GM18498 (cell line): ENCODE measurements at regions not wholly inside any gene's neighbourhood (a gene's known extent, or its start where the extent isn't known, plus 50 kb on each side); places are given as distances from the start of the nearest gene placed in this dataset.
"Not testable (repeated sequence)": the region's sequence is repeated elsewhere in the genome, so short reads cannot be mapped to it uniquely, and the experiment has no call there.

Experiments used
- ATAC-seq: cut with Tn5 transposase; IDR thresholded peaks from one replicate; pipeline ENCODE4 v1.9.1; 2021; ENCODE audit warnings: mild to moderate bottlenecking, moderate library complexity; ENCODE audit not compliant: unreplicated experiment

DNA sequence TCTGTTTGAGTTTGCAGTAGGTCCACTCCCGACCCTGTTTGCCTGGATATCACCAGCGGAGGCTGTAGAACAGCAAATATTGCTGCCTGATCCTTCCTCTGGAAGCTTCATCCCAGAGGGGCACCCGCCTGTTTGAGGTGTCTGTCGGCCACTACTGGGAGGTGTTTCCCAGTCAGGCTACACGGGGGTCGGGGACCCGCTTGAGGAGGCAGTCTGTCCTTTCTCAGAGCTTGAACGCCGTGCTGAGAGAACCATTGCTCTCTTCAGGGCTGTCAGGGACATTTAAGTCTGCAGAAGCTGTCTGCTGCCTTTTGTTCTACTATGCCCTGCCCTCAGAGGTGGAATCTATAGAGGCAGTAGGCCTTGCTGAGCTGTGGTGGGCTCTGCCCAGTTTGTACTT, 422.3 kb downstream of the CCDC85A start:
- ATAC-seq, result not testable (repeated sequence)

DNA sequence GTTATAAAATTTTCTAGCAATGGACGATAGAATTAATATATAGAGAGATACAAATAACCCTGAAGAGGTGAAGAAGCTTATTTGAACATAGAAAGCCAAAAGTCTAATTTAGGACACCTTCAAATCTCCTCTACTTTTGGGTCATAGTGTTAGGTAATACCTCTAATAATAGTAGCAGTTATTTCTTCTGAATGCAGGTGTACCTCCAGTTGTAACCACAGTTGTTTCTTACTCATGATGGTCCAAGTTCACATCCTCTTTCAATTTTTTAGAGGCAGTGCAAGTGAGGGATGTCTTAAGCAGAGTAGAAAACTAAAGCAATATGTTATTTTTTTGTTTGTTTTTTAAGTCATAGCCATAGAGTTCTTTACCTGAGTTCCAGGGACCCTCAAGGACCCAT, 429.5 kb downstream of the CCDC85A start:
- ATAC-seq, result no peak

DNA sequence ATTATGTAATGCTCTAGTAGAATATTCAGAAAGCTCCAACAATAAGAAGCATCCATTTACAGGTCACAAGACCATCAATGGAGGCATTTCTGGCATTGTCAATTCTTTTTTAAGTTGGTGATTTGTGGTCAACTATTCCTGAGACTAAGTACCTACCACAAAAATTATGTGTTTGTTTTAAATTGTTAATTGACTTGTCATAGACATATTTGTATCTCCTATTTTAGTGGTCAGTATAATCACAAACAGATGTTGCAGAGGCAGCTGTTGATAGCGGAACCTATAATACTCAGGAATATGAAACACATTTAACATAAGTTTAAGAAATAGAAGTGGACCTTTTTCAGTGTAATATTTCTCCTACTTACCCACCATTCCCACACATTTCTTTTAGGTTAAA, 430.1 kb downstream of the CCDC85A start:
- no peak for ATAC-seq

- no peak for ATAC-seq
These were observed 432.0 kb downstream of the CCDC85A start for GRCh38 chr2:56615760-56616159.

GRCh38 chr2:56624181-56624580, 440.4 kb downstream of the CCDC85A start:
- ATAC-seq, result no peak

DNA sequence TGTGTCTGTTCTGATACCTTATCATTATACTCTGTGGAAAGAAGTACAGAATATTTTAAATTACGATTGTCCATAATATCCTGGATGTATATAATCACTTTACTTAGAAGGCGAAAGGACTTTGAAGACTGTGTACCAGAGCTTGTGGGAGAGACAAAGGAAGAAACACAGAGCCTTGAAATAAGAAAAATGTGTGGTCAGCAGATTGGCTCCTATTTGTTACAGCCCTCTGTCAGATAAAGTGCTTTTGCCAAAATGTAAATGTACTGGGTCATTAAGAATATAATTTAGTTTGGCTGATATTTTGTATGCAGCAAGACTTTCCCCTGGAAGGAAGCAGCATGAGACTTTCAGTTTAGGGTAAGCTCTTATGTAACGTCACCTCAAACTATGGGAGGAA, 443.1 kb downstream of the CCDC85A start:
- no peak for ATAC-seq

- no peak for ATAC-seq
These were observed 446.5 kb downstream of the CCDC85A start for GRCh38 chr2:56630286-56630685.

GRCh38 chr2:56647997-56648396, 464.2 kb downstream of the CCDC85A start:
- no peak for ATAC-seq

GRCh38 chr2:56648802-56649201, 465.0 kb downstream of the CCDC85A start:
- no peak for ATAC-seq

- no peak for ATAC-seq
These were observed 471.1 kb downstream of the CCDC85A start for GRCh38 chr2:56654936-56655335.

DNA sequence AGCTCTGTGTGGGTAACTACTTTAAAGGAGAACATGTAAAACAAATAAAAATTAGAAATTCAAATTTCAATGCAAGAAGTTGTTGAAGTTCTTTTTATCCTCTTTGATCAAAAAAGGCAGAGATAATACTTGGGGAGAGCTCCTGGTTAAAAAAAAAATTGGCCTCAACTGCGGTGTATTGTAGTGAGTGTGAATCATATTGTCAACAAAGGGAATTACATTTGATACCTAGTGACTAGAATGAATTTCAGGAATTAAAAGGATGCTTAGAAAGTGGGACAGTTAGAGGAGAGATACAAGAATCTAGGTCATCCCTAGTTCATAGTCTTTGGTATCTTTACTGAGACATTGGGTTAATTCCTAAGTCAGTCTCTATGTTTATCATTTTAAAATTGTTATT, 473.0 kb downstream of the CCDC85A start:
- ATAC-seq, result no peak

DNA sequence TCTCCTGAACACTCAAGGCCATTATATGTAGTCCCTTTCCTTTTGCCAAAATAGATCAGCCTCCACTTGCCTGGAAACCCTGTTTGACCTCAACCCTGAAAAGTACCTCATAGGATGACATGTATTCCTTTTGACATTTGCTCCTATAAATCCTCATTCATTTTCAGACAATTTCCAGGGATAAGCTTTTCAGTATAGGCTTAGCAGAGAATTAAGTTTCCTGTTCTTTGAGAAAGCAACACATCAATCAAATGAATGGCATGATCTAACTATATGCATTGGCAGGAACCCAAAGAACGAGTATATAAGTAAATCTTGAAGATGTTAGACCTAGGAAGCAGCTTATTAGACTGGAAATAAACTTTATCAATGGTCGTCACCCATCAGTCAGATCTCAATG, 483.0 kb downstream of the CCDC85A start:
- no peak for ATAC-seq

DNA sequence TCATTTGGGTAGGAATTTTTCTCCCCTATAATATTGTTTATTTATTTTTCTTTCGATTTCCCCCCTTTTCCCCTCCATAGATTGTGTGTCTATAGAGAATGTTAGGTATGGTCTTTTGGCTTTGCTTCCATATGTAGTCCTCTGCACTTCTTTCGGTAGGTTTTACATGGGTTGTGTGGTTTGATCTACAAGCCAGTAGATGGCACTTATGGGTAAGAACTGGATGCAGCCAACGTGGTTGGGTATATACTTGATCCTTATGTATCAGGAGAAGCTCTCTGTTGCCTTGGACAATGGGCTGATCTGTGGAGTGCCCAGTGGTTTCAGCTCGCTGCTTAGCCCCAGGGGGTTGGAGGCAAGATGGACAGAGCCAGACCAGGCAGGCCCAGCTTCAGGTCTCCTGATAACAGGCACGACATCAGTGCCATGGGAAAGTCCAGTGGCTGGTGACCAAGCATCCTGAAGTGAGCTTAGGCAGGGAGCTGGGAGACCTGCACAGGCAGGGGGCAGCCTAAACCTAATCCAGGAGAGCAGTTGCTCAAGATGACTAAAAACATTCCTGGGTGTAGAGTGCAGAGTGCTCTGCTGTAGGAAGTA, 488.3 kb downstream of the CCDC85A start:
- no peak for ATAC-seq

- no peak for ATAC-seq
These were observed 490.3 kb downstream of the CCDC85A start for GRCh38 chr2:56674084-56674483.

- ATAC-seq, result no peak
These were observed 493.2 kb downstream of the CCDC85A start for GRCh38 chr2:56676966-56677365.

DNA sequence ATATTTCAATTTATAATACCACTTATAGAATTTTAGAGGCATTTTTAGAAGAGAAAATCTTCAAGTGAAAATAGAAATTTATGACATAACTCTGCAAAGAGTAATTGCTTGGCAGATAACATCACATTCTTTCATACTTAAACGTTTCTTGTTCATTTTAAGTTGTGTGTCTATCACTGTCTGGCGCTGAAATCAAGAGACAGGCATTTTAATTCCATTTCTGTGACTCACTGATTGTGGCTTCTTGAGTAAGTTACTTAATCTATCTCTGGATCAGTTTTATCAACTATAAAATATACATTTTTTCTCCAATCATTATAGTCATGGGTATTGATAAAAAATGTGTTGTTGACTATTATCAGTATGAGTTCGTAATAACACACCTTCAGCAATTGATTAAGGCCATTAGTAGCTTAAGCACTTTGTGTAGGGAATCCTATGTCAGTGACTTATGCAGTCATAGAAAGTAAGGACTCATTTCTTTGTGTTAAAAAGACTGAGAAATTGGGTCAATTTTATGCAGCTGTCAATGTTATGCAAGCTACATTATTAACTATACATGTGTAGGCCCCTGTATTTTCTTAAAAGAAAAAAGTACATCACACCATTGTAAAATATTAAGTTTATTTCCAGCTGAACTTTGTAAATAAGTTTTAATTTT, 497.3 kb downstream of the CCDC85A start:
- ATAC-seq, result no peak

GRCh38 chr2:56681659-56682396, 498.0 kb downstream of the CCDC85A start:
- no peak for ATAC-seq

GRCh38 chr2:56682397-56682760, 498.6 kb downstream of the CCDC85A start:
- ATAC-seq, result no peak

GRCh38 chr2:56684327-56684726, 500.5 kb downstream of the CCDC85A start:
- no peak for ATAC-seq

DNA sequence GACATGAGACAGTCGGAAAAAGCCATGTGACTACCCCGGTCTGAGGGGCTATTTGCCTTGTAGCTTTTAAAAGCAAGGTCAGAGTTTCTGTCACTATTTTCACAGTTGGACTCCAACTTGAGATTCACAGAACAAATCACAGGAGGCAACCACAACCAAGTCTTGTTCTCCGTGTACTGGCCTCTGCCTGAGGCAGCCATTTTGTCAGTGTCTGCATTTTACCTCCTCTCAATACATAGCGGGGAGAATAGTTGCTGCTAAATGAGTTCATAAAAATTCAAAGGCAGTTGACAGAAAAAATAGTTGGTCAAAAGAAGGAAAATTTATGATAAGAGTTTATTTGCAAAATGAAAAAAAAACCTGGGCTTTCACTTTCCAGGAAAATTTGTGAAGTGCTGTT, 501.4 kb downstream of the CCDC85A start:
- no peak for ATAC-seq

DNA sequence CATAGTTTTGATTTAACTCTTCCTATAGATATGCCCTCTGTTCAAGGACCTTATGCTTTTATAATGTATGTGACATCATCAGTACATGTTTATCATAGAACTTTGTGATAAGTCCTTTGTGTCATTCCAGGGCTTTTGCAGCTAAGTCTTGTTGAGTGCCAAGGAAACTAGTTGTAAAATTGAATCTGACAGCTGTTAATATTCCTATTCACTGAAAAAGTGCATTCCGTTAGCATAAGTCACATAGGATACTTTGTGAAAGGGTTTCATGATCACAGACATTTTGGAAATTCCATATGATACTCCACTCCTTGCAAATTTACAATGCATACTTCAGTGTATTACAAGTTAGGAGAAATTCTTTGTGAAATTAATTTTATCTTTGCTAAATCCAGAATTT, 503.4 kb downstream of the CCDC85A start:
- ATAC-seq, result no peak

DNA sequence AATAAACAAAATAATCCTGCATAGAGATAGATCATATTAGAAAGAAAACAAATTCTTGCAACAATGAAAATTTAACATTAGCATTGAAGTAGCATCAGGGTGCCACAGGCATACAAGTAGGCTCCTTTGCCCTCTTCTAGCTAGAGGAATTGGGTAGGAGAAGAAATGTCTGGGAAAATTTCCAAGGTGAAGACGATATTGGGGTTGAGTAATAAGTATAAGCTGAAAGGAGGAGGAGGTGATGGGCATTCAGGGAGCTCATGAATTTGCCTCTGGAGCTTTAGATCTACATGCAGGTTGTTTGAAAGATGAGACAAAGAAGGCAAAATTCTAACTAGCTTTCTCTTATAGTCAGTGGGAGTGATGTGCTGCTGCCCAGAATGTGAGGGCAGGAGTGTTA, 504.9 kb downstream of the CCDC85A start:
- no peak for ATAC-seq
